Stimulated activated CD8-positive, alpha-beta memory T cell treated with anti-CD3 and anti-CD28 coated beads, Interleukin-7, amount 100 ng/mL, for 4 hours (primary cell): ENCODE measurements at regions not wholly inside any gene's neighbourhood (a gene's known extent, or its start where the extent isn't known, plus 50 kb on each side); places are given as distances from the start of the nearest gene placed in this dataset.

ENCODE experiments used
- DNase-seq, 2 donors: peaks; one replicate each; pipeline ENCODE4 v3.0.0-alpha.2; 2020; ENCODE audit warnings: low read depth in 2 of 2

DNA sequence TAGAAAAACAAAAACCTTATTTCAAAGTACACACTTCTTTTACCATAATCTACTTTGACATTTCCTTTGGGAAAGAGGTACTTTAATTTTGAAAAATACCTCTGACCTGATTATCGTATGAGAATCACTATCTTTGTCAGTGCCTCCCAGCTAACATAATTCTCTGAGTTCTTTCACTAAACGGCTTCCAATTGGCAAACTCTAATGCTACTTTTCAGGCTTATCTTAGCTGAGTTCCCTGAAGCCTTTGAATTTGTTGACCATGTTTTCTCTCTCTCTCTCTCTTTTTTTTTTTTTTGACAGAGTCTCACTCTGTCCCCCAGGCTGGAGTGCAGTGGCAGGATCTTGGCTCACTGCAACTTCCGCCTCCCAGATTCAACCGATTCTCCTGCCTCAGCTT, 312.8 kb downstream of the ZPLD1 start:
- DNase-seq, result no peak

DNA sequence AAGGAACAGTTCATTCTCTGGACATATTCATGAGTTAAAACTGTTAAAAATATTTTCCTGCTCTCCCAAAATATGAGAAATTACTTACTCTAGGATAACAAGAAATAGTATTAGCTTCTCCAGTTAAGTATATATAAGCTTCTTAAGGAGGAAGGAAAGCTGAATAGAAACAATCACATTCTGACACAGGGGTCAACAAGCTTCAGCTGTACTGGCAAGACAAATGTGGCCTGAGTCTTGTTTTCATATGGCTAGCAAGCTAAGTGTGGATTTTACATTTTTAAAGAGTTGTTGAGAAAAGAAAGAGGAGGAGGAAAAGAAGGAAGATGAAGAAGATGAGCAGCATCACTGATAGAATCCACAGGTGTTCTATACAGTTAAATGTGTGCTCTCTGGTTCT, 313.8 kb downstream of the ZPLD1 start:
- DNase-seq, result no peak

DNA sequence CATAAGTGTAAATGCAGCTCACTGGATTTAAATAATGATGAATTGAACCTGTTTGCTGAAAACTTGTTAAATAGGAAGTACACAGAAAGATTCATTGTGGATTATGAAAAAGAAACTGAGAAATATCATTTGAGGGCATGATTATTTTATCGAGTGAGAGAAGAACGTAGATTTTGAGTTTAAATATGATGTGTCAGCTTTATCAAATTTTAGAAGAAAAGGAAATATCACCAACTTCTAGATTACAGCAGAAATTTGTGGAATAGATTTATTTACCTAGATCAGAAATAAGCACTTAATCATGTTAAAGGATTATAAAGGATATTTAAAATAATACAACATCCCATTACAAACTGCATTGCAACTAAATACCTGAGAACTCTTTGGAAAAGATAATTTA, 315.5 kb downstream of the ZPLD1 start:
- DNase-seq, result no peak

DNA sequence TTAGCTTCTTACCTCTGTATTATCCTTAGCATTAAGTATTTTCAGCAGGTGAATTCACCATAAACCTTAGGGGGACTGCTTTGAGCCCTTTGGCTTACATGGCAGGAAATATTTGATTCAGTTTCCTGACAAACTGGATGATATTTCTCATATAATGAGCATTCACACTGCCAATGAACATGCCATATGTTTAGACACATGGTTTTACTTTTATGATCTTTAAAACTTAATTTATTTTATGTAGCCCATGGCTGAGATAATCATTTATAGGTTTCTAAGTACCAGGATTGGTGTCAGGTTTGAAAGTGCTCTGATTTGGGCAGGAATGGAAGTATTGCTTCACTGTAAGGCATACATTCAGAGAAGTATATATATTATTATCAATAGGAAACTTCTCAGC, 319.1 kb downstream of the ZPLD1 start:
- DNase-seq, result no peak

DNA sequence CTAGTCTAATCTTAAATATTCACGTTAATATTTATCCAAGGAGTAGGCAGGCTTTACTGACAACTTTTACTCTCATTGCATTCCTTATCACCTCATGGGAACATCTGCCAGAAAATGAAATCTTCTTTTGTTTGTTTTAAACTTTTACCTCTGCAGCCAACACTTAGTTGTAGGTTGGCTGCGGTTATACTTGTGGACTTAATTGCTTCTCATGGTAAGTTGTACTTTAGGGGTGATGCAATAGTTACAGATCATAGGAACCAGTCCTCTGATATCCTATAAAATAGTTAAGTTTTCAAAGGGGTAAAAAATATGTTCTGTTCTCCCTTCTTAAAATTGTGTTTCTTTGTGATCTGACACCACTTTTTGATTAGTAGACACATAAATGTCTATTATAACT, 321.9 kb downstream of the ZPLD1 start:
- no peak for DNase-seq

DNA sequence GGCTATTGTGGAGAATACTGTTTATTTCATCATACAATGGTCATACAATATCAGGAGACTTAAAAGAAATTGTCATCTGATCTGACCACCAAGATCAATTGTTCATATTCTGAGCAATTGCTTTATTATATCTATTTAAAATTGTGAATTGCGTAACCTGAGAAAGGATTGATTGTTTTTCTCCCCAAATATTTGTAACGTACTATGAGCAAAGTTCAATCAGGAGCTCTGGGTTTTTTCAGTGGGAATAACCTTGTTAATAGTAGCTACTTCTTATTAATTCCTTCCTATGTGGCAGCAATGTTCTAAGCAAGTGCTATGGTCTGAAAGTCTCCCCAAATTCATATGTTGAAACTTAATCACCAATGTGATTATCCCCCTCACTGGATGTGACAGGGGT, 323.1 kb downstream of the ZPLD1 start:
- DNase-seq, result no peak

DNA sequence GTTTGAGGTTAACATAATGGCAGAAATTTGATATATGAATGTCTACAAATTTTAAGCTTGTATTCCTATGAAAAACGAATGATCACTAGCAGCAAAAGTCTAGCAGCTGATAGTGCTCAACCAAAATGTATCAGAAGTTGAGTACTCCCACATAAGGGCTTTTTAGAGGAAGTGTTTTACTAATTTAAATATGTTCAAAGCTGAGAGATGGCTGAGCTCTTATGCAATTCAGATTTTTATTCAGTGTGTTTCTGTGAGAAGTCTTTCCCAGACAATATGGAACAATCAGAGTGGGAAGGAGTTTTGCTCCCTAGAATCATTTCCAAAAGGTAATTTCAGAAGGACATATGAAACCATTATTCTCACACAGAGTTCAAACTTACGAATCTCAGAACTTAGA, 327.0 kb downstream of the ZPLD1 start:
- no peak for DNase-seq

DNA sequence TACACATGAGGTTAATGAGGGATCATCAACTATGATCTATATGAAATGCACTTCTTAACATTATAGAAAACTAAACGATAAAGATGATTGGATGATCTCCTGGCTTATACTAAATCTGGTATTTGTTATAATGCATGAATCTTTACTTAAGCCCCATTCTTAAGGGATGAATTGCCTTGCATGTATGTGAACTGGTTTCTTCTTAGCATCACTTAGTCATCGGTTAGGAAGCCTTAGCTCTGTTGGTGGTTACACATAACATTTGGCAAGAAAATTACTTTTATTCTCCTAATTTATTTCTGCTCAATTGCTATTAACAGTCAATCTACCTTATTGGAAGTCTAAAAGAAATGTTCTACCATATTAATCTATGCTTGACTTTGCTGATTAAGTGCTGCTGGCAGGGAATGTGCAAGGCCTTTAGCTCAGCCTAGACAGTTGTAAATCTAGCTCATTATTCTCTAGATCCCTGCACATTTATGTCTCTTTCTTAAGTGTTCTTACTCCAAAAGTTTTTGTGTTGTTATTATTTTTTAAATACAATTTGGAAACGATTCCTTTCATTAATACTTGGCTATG, 356.0 kb downstream of the ZPLD1 start:
- no peak for DNase-seq

DNA sequence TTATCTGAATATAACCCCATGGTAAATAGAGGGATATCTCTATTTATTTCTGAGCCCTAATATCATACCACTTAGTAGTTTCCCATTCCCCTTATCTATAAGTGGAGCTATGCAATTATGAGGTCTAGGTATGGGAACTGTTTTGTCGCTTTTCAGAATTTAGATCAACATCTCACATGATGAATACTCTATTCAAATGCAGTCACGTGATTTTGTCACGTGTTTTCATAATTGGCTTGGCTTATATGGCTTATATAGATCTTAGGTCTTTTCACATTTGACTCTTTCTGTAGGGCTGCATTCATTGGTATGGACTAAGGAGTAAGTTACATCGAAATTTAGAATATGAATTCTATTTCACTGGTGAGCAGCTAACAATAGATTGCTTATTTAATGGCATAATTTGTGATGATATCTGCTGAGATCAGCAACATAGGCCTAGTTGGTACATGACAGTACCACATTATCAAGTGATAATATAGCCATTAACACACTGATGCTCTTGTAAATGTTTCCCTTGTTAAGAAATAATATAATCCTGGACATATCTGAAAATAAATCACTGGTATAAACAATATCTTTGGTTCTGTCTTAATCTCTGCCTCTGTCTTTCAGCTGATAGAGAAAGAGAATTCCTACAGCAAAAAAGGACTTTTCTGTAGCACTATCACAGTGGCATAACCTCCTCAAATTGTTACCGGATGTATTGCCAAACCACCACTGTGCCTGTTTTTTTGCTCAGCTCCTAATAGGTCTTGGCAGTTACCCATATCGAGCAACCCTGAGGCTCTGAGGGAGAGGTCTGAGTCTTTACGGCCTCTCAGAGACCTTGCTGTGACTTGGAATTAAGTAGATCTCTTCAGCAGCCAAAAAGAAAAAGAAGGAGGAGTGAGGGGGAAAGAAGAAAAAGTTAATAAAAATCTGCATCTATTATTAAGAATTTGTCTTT, 357.1 kb downstream of the ZPLD1 start:
- DNase-seq, result no peak

DNA sequence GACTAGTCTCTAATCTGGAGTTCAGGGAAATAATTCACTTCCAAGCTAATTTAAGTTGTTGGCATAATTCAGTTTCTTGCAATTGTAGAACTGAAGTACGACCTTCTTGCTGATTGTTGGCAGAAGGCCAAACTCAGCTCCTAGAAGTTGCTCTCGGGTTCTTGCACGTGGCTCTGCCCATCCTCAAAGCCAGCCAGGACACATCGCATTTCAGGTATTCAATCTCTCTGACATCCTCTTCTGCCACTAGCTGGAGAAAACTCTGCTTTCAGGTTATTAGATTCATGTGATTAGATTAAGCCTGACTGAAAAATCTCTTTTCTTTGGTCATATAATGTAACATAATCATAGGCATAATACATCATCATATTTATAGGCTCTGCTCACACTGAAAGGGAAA, 362.0 kb downstream of the ZPLD1 start:
- DNase-seq, result no peak

DNA sequence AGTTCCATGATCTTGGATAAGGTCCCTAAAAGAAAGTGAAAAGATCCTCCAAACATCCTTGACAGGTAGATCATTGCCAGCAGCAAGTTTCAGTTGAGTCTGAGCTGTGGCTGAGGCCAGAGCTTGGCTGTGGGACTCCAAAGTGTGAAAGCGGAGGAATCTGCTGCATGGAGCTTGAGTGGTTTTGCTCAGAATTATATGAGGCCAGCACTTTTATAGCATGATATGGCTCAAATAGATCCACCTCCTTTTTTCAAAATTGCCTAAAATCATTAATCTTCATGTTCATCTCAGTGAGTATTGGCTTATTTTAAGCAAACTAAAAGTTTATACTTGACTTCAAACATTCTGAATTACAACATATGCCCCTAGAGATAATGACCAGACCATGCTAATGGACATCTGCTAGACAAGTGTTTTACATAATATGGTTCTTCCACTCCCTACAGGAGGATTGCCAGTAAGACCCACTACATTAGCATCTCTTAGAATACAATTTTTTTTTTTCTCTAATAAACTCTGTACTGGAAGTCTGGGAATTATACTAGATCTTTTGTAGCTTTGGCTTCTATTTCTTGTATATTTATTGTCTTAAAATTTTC, 368.1 kb downstream of the ZPLD1 start:
- DNase-seq, result no peak

DNA sequence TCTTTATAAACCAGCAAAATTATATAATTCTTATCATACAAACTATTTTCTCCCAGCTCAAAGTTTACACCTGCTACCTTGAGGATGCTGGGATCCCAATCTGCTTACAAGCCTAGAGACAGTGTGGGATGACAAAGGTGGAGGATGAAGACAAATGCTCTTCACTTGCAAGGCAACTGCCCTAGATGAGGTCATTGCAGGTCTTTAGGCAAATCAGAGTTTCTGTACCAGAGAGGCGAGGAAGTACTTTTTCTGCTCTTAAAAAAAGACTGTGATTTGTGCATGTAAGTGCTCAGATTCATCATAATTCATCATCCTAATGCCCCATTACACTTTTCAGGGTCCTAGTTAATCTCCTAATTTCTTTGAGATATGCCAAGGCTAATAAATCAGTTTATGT, 376.1 kb downstream of the ZPLD1 start:
- DNase-seq, result no peak

DNA sequence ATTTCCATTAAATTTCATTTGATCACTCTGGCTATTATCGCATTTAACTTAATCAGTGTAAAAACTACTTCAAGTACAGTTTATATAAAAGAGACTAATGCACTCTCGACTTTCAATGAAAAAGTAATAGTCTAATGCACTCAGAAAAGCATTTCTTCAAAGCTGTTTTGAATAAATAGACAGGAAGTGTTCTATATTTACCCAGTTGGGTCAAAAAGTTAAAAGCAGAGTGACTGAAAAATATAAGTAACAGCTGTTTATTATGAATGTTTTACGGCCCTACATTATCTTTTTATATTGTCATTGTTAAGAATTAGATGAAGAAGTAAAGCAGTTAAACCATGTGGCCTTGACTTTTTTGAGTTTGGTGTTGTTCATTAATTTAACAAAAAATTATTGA, 391.8 kb downstream of the ZPLD1 start:
- DNase-seq, result no peak

DNA sequence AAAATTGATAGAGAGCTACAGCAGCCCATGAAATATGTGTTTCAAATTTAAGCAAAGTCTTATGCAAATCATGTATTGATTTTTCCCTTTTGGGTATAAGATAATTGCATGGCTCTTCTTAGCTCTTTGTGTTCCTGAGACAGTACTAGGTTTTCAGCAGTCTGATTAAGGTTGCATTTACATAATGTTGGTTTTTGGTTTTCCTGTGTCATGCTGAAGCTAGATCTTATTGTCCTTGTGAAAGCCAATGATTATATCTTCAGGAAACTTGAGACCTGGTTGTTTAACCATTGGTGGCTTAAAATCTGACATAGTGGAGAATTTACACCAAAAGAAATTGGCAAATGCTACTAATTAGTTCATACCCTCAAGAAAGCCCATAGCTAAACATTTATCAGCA, 392.6 kb downstream of the ZPLD1 start:
- no peak for DNase-seq

DNA sequence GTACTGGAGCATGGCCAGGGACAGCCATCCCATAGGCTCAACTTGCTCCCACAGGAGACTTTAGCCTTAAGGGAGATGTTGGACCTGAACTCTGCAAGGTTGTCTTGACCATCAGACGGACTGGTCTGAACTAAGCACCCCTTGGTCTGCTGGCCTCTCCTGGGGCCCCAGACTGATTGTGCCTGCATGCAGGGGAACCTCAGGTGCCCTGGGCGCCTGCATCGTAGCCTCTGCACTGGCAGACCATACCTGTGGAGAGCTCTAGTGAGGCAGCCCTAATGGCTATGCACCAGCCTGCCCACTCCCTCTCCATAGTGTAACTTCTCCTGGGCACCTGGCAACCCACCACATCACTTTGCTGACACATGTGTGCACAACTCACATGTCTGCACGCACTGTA, 395.6 kb downstream of the ZPLD1 start:
- no peak for DNase-seq

DNA sequence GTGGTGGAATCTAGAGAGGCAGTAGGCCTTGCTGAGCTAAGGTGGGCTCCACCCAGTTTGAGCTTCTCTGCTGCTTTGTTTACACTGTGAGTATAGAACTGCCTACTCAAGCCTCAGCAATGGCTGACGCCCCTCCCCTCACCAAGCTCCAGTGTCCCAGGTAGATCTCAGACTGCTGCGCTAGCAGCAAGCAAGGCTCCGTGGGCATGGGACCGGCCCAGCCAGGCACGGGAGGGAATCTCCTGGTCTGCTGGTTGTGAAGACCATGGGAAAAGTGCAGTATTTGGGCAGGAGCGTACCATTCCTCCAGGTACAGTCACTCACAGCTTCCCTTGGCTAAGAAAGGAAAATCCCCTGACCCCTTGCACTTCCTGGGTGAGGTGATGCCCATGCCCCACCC, 407.1 kb downstream of the ZPLD1 start:
- DNase-seq, result no peak

DNA sequence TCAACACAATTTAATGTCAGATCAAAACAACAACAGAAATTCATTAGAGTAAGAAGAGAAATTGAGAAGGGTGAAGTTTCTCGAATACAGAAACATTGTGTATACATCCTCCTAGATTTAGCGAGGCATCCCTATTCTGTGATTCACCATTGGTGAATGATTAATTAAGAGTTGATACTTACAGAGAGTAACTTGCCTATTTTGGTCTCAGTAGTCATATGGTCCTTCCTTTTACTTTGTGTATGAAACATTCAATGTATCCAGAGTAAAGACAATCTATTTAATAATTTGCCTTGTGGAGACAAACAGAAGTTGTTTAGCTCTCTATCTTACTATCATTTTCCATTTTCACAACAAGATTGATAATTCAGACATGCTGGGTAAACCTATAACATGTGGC, 432.0 kb downstream of the ZPLD1 start:
- no peak for DNase-seq

DNA sequence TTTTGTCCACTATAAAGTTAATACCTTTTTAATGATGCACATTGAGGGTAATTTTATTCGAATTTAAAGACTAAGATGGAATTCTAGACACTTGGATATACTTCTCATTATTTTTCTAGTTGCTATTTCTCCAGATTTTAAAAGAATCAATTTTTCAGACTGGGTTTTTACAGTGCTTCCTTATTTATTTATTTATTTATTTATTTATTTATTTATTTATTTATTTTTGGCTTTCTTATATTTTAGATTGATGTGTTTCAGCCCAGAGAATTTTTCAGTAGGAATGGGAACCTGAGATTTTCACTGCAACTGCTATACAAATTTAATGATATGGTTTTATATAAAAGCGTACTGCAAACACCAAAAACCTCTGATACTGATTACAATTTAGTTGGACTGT, 448.7 kb downstream of the ZPLD1 start:
- no peak for DNase-seq

DNA sequence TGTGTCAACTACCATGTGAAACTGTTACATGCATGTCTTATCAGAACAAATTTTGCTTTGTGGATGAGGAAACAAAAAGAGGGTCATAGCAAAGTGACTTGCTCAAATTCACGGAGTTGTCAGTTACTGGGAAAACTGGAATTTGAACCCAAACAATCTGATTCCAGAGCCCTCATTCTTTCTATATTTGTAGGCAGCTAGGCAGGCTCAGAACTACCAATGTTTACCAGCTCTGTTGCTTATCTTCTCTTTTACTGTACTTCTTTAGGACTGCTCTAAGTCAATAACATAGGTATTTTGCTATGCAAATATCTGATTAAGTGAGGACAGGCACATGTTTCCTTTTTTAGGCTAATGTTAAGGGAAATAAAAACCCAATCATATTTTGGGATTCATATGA, 450.5 kb downstream of the ZPLD1 start:
- DNase-seq, result no peak

DNA sequence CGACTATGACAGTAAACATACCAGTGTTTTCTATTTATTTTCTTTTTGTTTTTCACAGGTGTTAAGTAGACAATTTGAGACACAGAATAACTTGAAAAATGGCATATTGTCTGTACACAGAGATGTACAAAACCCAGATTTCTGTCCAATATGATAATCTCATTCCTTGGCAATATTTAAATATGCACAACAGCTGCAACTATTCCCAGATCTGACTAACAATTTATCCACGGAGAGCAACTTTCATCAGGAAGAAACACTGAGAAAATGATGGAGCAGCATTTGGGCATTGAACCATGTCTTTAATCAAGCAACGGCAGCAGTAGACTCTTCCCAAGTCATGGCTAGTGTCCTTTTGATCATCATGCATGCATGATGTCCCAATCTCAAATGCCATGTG, 452.6 kb downstream of the ZPLD1 start:
- DNase-seq, result no peak

DNA sequence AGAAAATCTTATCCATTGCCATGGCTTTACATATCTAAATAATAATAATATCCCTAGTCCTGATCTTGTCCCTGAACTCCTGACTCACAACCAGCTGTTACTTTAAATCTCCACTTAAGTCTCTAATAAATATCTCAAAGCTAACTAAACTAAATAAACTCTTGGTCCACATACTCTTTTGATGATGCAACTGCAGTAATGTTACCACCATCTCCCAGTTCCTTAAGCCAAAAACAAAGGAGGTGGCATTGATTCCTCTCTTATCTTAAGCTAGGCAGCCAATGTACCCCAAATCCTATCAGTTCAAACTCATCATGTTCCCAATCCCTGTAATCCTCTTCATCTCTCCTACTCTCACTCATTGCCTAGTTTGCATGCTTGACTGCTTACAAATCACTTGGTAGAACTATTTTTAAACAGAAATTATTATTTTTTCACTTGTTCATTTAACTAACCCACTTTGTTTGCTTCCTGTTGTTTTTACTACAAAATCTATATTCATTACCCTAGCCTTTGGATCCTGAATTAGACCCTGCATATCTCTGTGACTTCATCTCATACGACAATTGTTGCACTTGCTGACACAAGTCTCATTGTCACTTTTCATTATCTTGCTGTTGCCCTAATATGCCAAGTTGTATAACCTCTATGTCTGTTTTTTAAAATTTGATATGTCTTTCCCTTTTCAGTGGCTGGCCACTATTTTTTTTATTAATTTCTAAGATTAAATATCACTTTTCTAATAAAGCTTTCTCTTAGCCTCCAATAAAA, 462.2 kb downstream of the ZPLD1 start:
- no peak for DNase-seq

DNA sequence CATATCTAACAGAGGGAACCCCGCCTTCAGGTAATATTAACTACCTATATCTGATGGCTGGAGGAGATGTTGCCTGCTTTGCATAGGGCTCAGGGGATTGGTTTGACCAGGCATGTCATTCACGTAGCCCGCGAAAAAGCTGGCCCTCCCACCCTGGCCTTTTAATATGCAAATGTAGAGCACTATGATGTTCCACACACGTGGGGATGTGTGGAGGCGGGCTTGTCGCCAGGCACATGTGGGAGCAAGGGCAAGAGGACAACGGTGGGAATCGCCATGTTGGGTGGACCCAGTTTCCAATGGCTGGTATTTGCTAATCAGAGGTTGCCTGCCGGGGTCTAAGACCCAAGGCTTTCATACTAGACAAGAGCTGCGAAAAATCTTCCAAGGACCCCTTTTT, 469.8 kb downstream of the ZPLD1 start:
- DNase-seq, result no peak
